Osteocyte (in vitro differentiated cells): ENCODE measurements at regions not wholly inside any gene's neighbourhood (a gene's known extent, or its start where the extent isn't known, plus 50 kb on each side); places are given as distances from the start of the nearest gene placed in this dataset.

Experiments
- DNase-seq: peaks from one replicate; pipeline ENCODE4 v3.0.0; 2021; ENCODE audit warnings: mixed read lengths; ENCODE audit not compliant: unreplicated experiment; ENCODE audit errors: extremely low spot score
- H3K27ac Mint-ChIP-seq: one replicate; pipeline ENCODE4 v1.8.0; 2021; ENCODE audit warnings: mild to moderate bottlenecking, mixed read lengths; ENCODE audit not compliant: unreplicated experiment
- H3K27me3 Mint-ChIP-seq: one replicate; pipeline ENCODE4 v1.8.0; 2021; ENCODE audit warnings: mixed read lengths; ENCODE audit not compliant: unreplicated experiment
- H3K36me3 Mint-ChIP-seq: one replicate; pipeline ENCODE4 v1.8.0; 2021; ENCODE audit warnings: mixed read lengths; ENCODE audit not compliant: unreplicated experiment
- H3K4me1 Mint-ChIP-seq: one replicate; pipeline ENCODE4 v1.8.0; 2021; ENCODE audit warnings: mixed read lengths; ENCODE audit not compliant: unreplicated experiment
- H3K4me3 Mint-ChIP-seq: one replicate; pipeline ENCODE4 v1.8.0; 2021; ENCODE audit warnings: mild to moderate bottlenecking, moderate library complexity, mixed read lengths; ENCODE audit not compliant: unreplicated experiment
- H3K9me3 Mint-ChIP-seq: one replicate; pipeline ENCODE4 v1.8.0; 2021; ENCODE audit warnings: mixed read lengths; ENCODE audit not compliant: unreplicated experiment
- CTCF ChIP-seq: fragments of 200-600 bp; sonication (generic); IDR thresholded peaks from 2 replicates; pipeline ENCODE4 v1.5.0; 2021; ENCODE audit warnings: antibody characterized with exemption, mild to moderate bottlenecking, moderate library complexity

- Mint-ChIP-seq H3K4me1 (peaks cover 23% of the 10 kb centered on the region), H3K36me3 (no peaks in the 10 kb centered on the region), H3K27me3 (peaks cover 17% of the 10 kb centered on the region), H3K9me3 (no peaks in the 10 kb centered on the region), H3K4me3 (no peak overlapping the region), H3K27ac (no peak overlapping the region)
- no peak for DNase-seq
- no peak for TF ChIP-seq CTCF
These were observed 229.5 kb upstream of the RTL1 start for GRCh38 chr14:101133068-101133467.

GRCh38 chr14:101134161-101134631, 230.7 kb upstream of the RTL1 start:
- H3K9me3 Mint-ChIP-seq, result no peaks in the 10 kb centered on the region
- peak; percentile 79 for DNase-seq
- peak overlapping the region; percentile 62 for H3K27ac Mint-ChIP-seq

GRCh38 chr14:101134851-101135433, 231.4 kb upstream of the RTL1 start:
- TF ChIP-seq CTCF, result no peak
- Mint-ChIP-seq H3K27me3 (peaks cover 7% of the 10 kb centered on the region), H3K4me3 (no peak overlapping the region), H3K36me3 (no peaks in the 10 kb centered on the region), H3K27ac (peak overlapping the region; percentile 62), H3K9me3 (peaks cover 5% of the 10 kb centered on the region), H3K4me1 (peaks cover 21% of the 10 kb centered on the region)
- peak; percentile 73 for DNase-seq

More at GRCh38 chr14:101134161-101134631, 230.7 kb upstream of the RTL1 start:
- TF ChIP-seq CTCF, result no peak
- Mint-ChIP-seq H3K4me1 (peaks cover 23% of the 10 kb centered on the region), H3K36me3 (no peaks in the 10 kb centered on the region), H3K27me3 (peaks cover 12% of the 10 kb centered on the region), H3K4me3 (no peak overlapping the region)

- Mint-ChIP-seq H3K4me3 (no peak overlapping the region), H3K27me3 (peaks cover 6% of the 10 kb centered on the region), H3K27ac (no peak overlapping the region), H3K4me1 (peaks cover 21% of the 10 kb centered on the region), H3K9me3 (peaks cover 14% of the 10 kb centered on the region), H3K36me3 (no peaks in the 10 kb centered on the region)
- TF ChIP-seq CTCF, result no peak
- peak; percentile 76 for DNase-seq
These were observed 232.5 kb upstream of the RTL1 start for GRCh38 chr14:101135796-101136742.

GRCh38 chr14:101137234-101137633, 233.7 kb upstream of the RTL1 start:
- no peak overlapping the region for H3K4me3 Mint-ChIP-seq
- peaks cover 6% of the 10 kb centered on the region for H3K27me3 Mint-ChIP-seq
- no peak overlapping the region for H3K27ac Mint-ChIP-seq
- no peak for DNase-seq
- TF ChIP-seq CTCF, result no peak
- peaks cover 21% of the 10 kb centered on the region for H3K9me3 Mint-ChIP-seq
- peaks cover 21% of the 10 kb centered on the region for H3K4me1 Mint-ChIP-seq
- H3K36me3 Mint-ChIP-seq, result no peaks in the 10 kb centered on the region
